ENCODE measurements at regions not wholly inside any gene's neighbourhood (a gene's known extent, or its start where the extent isn't known, plus 50 kb on each side); places are given as distances from the start of the nearest gene placed in this dataset.

GRCh38 chr1:104136621-104137020, 386.9 kb downstream of the AMY1C start:
- Histone ChIP-seq H3K27ac (ENCODE audit: insufficient read length, low read depth, low read length) (no peak overlapping the region), H3K9ac (ENCODE audit: extremely low read depth, insufficient read length, low read length) (no peak overlapping the region), H4K5ac (ENCODE audit: insufficient read length, low read depth, low read length) (no peak overlapping the region), H2BK20ac (ENCODE audit: low read depth, low read length, poor library complexity, severe bottlenecking) (no peak overlapping the region), H3K79me2 (ENCODE audit: insufficient read depth, low read length) (no peaks in the 10 kb centered on the region), H3K56ac (ENCODE audit: insufficient read length, low read depth, low read length) (no peak overlapping the region), H3K79me1 (ENCODE audit: insufficient read depth, low read depth, low read length, poor library complexity, severe bottlenecking) (no peaks in the 10 kb centered on the region), H2BK120ac (ENCODE audit: low read depth, low read length, poor library complexity, severe bottlenecking) (no peak overlapping the region), H2AFZ (ENCODE audit: low read length) (no peak overlapping the region), H4K91ac (ENCODE audit: insufficient read length, low read depth, low read length) (no peak overlapping the region), H4K20me1 (ENCODE audit: control insufficient read depth, insufficient read depth, insufficient read length) (no peaks in the 10 kb centered on the region), H3K23me2 (ENCODE audit: insufficient read length, low read depth, low read length, poor library complexity, severe bottlenecking) (no peaks in the 10 kb centered on the region), H3K9me3 (ENCODE audit: control insufficient read depth, low read depth, low read length) (no peaks in the 10 kb centered on the region), H3K27me3 (ENCODE audit: insufficient read depth, low read length) (no peaks in the 10 kb centered on the region), H2BK5ac (ENCODE audit: insufficient read length, low read length) (no peak overlapping the region), H3K4ac (ENCODE audit: low read depth, low read length) (no peak overlapping the region), H3K14ac (ENCODE audit: insufficient read depth, low read length) (no peak overlapping the region), H3K4me2 (ENCODE audit: insufficient read depth, insufficient read length, low read length) (no peak overlapping the region), H3T11ph (ENCODE audit: low read length) (no peak overlapping the region), H3K4me1 (ENCODE audit: insufficient read depth, low read length) (peaks cover 4% of the 10 kb centered on the region; the same call in 1 of the 2 replicates), H2AK5ac (ENCODE audit: insufficient read length, low read length) (no peak overlapping the region), H2BK12ac (ENCODE audit: insufficient read length, low read depth, low read length) (no peak overlapping the region), H4K8ac (replicated peaks; ENCODE audit: insufficient read length, low read depth, low read length) (no peak overlapping the region), H2BK15ac (ENCODE audit: low read depth, low read length) (no peak overlapping the region), H3K18ac (ENCODE audit: insufficient read length, low read depth, low read length) (no peak overlapping the region), H3K23ac (ENCODE audit: insufficient read length, low read depth, low read length) (no peak overlapping the region)
- Mint-ChIP-seq H3K4me3 (no peak overlapping the region), H3K9me3 (peaks cover 0 to 2% of the 10 kb centered on the region in 2 experiments; a peak in 2 of 5 replicates), H3K4me1 (peaks cover 21 to 35% of the 10 kb centered on the region in 2 experiments), H3K36me3 (ENCODE audit: insufficient read depth in 1 of 3, low read depth in 3 of 3) (peaks cover 5 to 6% (median 5%) of the 10 kb centered on the region in 3 experiments; a peak in 4 of 7 replicates), H3K27me3 (ENCODE audit: low read depth) (no peaks in the 10 kb centered on the region), H3K27ac (no peak overlapping the region)
- TF ChIP-seq CTCF (conservative IDR thresholded peaks at IDR 0.05): no peak
- WGBS (ENCODE audit: extremely low coverage, insufficient read length, low lambda C conversion rate): no CpG with 5 or more reads among the region's 3 CpGs
- no peak for DNase-seq

Measured in H9 (cell line).